ENCODE measurements at regions not wholly inside any gene's neighbourhood (a gene's known extent, or its start where the extent isn't known, plus 50 kb on each side); places are given as distances from the start of the nearest gene placed in this dataset.

GRCh38 chr2:109064660-109065390 lies 64.2 kb upstream of the SH3RF3 start (continued):
- TF ChIP-seq USF1 (CRISPR knock-in tag; IDR thresholded peaks at IDR 0.05) (no peak), PHF20 (IDR thresholded peaks at IDR 0.05; ENCODE audit: partially characterized antibody) (no peak)

- H3K9me3 ChIP-seq (replicated peaks; ENCODE audit: control insufficient read depth, insufficient read depth, low read depth, low read length) = no peaks in the 10 kb centered on the region
- no peak for FAIRE-seq
- H3K9ac ChIP-seq (ENCODE audit: insufficient read depth in 1 of 2, low read depth in 2 of 2, low read length in 2 of 2) = no peak overlapping the region
- no peak overlapping the region for H3K27ac ChIP-seq (ENCODE audit: extremely low read depth, low read depth, low read length)
- H2AFZ ChIP-seq (ENCODE audit: low read depth, low read length) = no peak overlapping the region
- in situ Hi-C loops (cut with MboI) = no loop called here
- TF ChIP-seq CTCF (IDR thresholded peaks at IDR 0.05 in 2 of 3, conservative IDR thresholded peaks at IDR 0.05 in 1 of 3; ENCODE audit: insufficient read depth in 2 of 3, low read depth in 1 of 3, low read length in 3 of 3) (peak in 1 of 3 experiments; percentile 12; a peak in 1 of 6 replicates), XRCC4 (IDR thresholded peaks at IDR 0.05; ENCODE audit: extremely low read depth, insufficient read depth, insufficient read length) (no peak)
- no peaks in the 10 kb centered on the region for H3K36me3 ChIP-seq (ENCODE audit: control insufficient read depth, insufficient read depth, low read length)
- H4K20me1 ChIP-seq (replicated peaks; ENCODE audit: control insufficient read depth, insufficient read depth, low read length) = no peaks in the 10 kb centered on the region
- H3K9me1 ChIP-seq (ENCODE audit: control insufficient read depth, insufficient read depth, low read length) = no peaks in the 10 kb centered on the region
- BruUV-seq (replicated peaks) = no TSS peak
- peaks cover 12 to 46% of the 10 kb centered on the region in 2 experiments; a peak in 4 of 5 replicates for H3K27me3 ChIP-seq (ENCODE audit: control insufficient read depth in 2 of 2, insufficient read depth in 2 of 2, low read length in 2 of 2)
- 1% methylated on average over 14 of the region's 19 CpGs for WGBS (ENCODE audit: insufficient coverage, low coverage, missing lambda C conversion rate)
- H3K79me2 ChIP-seq (ENCODE audit: control insufficient read depth, insufficient read depth, low read length) = no peaks in the 10 kb centered on the region
- intact Hi-C loops (cut with micrococcal nuclease) = no loop called here
- no peak for ATAC-seq
- CTCF ChIA-PET (ENCODE audit: low intra/inter-chr PET ratio) = no interaction called here
- H3K4me3 ChIP-seq = no peak overlapping the region
- DNase-seq (ENCODE audit: extremely low read depth in 1 of 4, low spot score in 3 of 4) = no peak
- POLR2A ChIA-PET = no interaction called here
- no peak overlapping the region for H3K4me2 ChIP-seq (ENCODE audit: insufficient read depth, low read length)
- H3K4me1 ChIP-seq (replicated peaks in 1 of 2; ENCODE audit: control insufficient read depth in 2 of 2, insufficient read depth in 2 of 2, low read length in 2 of 2) = no peaks in the 10 kb centered on the region
Measured at GRCh38 chr2:109062859-109063700, 65.9 kb upstream of the SH3RF3 start.
